ENCODE measurements at regions not wholly inside any gene's neighbourhood (a gene's known extent, or its start where the extent isn't known, plus 50 kb on each side); places are given as distances from the start of the nearest gene placed in this dataset.

DNA sequence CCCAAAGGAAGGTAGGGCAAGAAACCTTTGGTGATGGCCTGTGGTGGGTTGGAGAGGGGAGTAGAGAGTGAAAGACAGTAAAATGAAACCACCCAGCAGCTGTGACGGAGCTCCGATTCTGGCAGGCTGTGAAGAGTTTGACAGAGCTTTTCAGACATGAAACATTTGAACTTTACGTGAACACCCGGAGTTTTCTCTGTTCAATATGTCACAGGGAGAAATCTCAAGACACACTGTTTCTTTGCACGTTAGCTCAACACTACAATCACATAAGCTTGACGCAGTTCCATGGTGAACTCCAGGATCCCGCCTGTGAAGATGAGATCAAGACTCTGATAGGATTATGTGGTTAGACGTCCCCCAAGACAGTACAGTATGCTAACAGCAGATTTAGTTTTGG lies 79.6 kb upstream of the CDH11 start:
- CTCF ChIA-PET = no interaction called here
- ATAC-seq (no peak), DNase-seq (ENCODE audit: low spot score) (no peak)
- Mint-ChIP-seq H3K9me3 (no peaks in the 10 kb centered on the region), H3K36me3 (no peaks in the 10 kb centered on the region), H3K4me1 (no peaks in the 10 kb centered on the region), H3K27ac (no peak overlapping the region), H3K27me3 (ENCODE audit: low read depth) (peaks cover 78% of the 10 kb centered on the region), H3K4me3 (no peak overlapping the region)
- POLR2A ChIA-PET = no interaction called here
- TF ChIP-seq, protein P1, sequence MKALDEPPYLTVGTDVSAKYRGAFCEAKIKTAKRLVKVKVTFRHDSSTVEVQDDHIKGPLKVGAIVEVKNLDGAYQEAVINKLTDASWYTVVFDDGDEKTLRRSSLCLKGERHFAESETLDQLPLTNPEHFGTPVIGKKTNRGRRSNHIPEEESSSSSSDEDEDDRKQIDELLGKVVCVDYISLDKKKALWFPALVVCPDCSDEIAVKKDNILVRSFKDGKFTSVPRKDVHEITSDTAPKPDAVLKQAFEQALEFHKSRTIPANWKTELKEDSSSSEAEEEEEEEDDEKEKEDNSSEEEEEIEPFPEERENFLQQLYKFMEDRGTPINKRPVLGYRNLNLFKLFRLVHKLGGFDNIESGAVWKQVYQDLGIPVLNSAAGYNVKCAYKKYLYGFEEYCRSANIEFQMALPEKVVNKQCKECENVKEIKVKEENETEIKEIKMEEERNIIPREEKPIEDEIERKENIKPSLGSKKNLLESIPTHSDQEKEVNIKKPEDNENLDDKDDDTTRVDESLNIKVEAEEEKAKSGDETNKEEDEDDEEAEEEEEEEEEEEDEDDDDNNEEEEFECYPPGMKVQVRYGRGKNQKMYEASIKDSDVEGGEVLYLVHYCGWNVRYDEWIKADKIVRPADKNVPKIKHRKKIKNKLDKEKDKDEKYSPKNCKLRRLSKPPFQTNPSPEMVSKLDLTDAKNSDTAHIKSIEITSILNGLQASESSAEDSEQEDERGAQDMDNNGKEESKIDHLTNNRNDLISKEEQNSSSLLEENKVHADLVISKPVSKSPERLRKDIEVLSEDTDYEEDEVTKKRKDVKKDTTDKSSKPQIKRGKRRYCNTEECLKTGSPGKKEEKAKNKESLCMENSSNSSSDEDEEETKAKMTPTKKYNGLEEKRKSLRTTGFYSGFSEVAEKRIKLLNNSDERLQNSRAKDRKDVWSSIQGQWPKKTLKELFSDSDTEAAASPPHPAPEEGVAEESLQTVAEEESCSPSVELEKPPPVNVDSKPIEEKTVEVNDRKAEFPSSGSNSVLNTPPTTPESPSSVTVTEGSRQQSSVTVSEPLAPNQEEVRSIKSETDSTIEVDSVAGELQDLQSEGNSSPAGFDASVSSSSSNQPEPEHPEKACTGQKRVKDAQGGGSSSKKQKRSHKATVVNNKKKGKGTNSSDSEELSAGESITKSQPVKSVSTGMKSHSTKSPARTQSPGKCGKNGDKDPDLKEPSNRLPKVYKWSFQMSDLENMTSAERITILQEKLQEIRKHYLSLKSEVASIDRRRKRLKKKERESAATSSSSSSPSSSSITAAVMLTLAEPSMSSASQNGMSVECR (CRISPR knock-in tag; IDR thresholded peaks at IDR 0.05; ENCODE audit: borderline replicate concordance) = no peak
- TF ChIP-seq, protein P2, sequence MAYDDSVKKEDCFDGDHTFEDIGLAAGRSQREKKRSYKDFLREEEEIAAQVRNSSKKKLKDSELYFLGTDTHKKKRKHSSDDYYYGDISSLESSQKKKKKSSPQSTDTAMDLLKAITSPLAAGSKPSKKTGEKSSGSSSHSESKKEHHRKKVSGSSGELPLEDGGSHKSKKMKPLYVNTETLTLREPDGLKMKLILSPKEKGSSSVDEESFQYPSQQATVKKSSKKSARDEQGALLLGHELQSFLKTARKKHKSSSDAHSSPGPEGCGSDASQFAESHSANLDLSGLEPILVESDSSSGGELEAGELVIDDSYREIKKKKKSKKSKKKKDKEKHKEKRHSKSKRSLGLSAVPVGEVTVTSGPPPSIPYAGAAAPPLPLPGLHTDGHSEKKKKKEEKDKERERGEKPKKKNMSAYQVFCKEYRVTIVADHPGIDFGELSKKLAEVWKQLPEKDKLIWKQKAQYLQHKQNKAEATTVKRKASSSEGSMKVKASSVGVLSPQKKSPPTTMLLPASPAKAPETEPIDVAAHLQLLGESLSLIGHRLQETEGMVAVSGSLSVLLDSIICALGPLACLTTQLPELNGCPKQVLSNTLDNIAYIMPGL (CRISPR knock-in tag; IDR thresholded peaks at IDR 0.05) = no peak

GRCh38 chr16:65200857-65201256 lies 79.0 kb upstream of the CDH11 start:
- CTCF ChIA-PET = no interaction called here
- ATAC-seq (no peak), DNase-seq (ENCODE audit: low spot score) (no peak)
- H3K4me3 Mint-ChIP-seq = no peak overlapping the region
- H3K4me1 Mint-ChIP-seq = no peaks in the 10 kb centered on the region
- H3K27ac Mint-ChIP-seq = no peak overlapping the region
- no peaks in the 10 kb centered on the region for H3K36me3 Mint-ChIP-seq
- POLR2A ChIA-PET = no interaction called here
- no peaks in the 10 kb centered on the region for H3K9me3 Mint-ChIP-seq
- peaks cover 82% of the 10 kb centered on the region for H3K27me3 Mint-ChIP-seq (ENCODE audit: low read depth)
- TF ChIP-seq ZNF138 (CRISPR knock-in tag; conservative IDR thresholded peaks at IDR 0.05) (no peak), NR3C1 (CRISPR knock-in tag; conservative IDR thresholded peaks at IDR 0.05; ENCODE audit: low read depth) (no peak), ZNF317 (CRISPR knock-in tag; IDR thresholded peaks at IDR 0.05; ENCODE audit: borderline replicate concordance, low read depth) (no peak), KAT7 (CRISPR knock-in tag; IDR thresholded peaks at IDR 0.05; ENCODE audit: borderline replicate concordance) (no peak), RELA (CRISPR knock-in tag; IDR thresholded peaks at IDR 0.05; ENCODE audit: borderline replicate concordance) (no peak), ESRRA (CRISPR knock-in tag; IDR thresholded peaks at IDR 0.05; ENCODE audit: borderline replicate concordance) (no peak), OVOL2 (CRISPR knock-in tag; IDR thresholded peaks at IDR 0.05; ENCODE audit: borderline replicate concordance) (no peak), MXD4 (CRISPR knock-in tag; IDR thresholded peaks at IDR 0.05; ENCODE audit: borderline replicate concordance) (no peak), CREB1 (CRISPR knock-in tag; IDR thresholded peaks at IDR 0.05) (no peak)
- TF ChIP-seq, protein P3, sequence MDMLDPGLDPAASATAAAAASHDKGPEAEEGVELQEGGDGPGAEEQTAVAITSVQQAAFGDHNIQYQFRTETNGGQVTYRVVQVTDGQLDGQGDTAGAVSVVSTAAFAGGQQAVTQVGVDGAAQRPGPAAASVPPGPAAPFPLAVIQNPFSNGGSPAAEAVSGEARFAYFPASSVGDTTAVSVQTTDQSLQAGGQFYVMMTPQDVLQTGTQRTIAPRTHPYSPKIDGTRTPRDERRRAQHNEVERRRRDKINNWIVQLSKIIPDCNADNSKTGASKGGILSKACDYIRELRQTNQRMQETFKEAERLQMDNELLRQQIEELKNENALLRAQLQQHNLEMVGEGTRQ (CRISPR knock-in tag; IDR thresholded peaks at IDR 0.05) = no peak
- TF ChIP-seq, protein P1 (CRISPR knock-in tag; IDR thresholded peaks at IDR 0.05; ENCODE audit: borderline replicate concordance) = no peak
- TF ChIP-seq, protein P4, sequence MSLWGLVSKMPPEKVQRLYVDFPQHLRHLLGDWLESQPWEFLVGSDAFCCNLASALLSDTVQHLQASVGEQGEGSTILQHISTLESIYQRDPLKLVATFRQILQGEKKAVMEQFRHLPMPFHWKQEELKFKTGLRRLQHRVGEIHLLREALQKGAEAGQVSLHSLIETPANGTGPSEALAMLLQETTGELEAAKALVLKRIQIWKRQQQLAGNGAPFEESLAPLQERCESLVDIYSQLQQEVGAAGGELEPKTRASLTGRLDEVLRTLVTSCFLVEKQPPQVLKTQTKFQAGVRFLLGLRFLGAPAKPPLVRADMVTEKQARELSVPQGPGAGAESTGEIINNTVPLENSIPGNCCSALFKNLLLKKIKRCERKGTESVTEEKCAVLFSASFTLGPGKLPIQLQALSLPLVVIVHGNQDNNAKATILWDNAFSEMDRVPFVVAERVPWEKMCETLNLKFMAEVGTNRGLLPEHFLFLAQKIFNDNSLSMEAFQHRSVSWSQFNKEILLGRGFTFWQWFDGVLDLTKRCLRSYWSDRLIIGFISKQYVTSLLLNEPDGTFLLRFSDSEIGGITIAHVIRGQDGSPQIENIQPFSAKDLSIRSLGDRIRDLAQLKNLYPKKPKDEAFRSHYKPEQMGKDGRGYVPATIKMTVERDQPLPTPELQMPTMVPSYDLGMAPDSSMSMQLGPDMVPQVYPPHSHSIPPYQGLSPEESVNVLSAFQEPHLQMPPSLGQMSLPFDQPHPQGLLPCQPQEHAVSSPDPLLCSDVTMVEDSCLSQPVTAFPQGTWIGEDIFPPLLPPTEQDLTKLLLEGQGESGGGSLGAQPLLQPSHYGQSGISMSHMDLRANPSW (CRISPR knock-in tag; conservative IDR thresholded peaks at IDR 0.05; ENCODE audit: low read depth) = no peak
- TF ChIP-seq, protein P5, sequence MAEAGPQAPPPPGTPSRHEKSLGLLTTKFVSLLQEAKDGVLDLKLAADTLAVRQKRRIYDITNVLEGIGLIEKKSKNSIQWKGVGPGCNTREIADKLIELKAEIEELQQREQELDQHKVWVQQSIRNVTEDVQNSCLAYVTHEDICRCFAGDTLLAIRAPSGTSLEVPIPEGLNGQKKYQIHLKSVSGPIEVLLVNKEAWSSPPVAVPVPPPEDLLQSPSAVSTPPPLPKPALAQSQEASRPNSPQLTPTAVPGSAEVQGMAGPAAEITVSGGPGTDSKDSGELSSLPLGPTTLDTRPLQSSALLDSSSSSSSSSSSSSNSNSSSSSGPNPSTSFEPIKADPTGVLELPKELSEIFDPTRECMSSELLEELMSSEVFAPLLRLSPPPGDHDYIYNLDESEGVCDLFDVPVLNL (CRISPR knock-in tag; IDR thresholded peaks at IDR 0.05; ENCODE audit: borderline replicate concordance, low read depth) = no peak

All from WTC11 (cell line).